H1 (cell line): ENCODE measurements at regions not wholly inside any gene's neighbourhood (a gene's known extent, or its start where the extent isn't known, plus 50 kb on each side); places are given as distances from the start of the nearest gene placed in this dataset.

Experiments
- CTCF ChIA-PET: fragments of 300-600 bp; sonication (Branson Sonifier 250); formaldehyde crosslinking; loops from one replicate; lab custom pipeline; 2021; ENCODE audit not compliant: partially characterized antibody; lab: Charles Lee
- POLR2A ChIA-PET: fragments of 300-600 bp; sonication (Branson Sonifier 250); formaldehyde crosslinking; loops from one replicate; lab custom pipeline; 2021; ENCODE audit warnings: inconsistent platforms; ENCODE audit not compliant: partially characterized antibody; lab: Charles Lee
- DNase-seq, 2 experiments: peaks; one replicate each; pipeline versions ENCODE4 v3.0.0 to v3.0.0-alpha.2; 2010 to 2022; ENCODE audit warnings: low spot score in 2 of 2, low read depth in 1 of 2, mixed read lengths in 1 of 2
- FAIRE-seq: peaks from 2 replicates; lab custom pipeline; 2011; peaks lifted over from hg19 to GRCh38; lab: Jason Lieb, UNC
- H2AFZ ChIP-seq: 2 replicates; pipeline ENCODE4 v1.8.1; 2012; ENCODE audit warnings: low read length, inconsistent platforms
- H2AK5ac ChIP-seq: 2 replicates; pipeline ENCODE4 v1.6.1; 2013; ENCODE audit warnings: low read depth, low read length
- H2BK120ac ChIP-seq: replicated peaks from 2 replicates; pipeline ENCODE3; 2013; ENCODE audit warnings: low read depth, low read length, inconsistent platforms
- H2BK12ac ChIP-seq: 2 replicates; pipeline ENCODE4 v1.6.1; 2013; ENCODE audit warnings: low read depth, low read length
- H2BK15ac ChIP-seq: 2 replicates; pipeline ENCODE4 v1.6.1; 2013; ENCODE audit warnings: low read length
- H2BK20ac ChIP-seq: 2 replicates; pipeline ENCODE4 v1.6.1; 2013; ENCODE audit warnings: low read length
- H2BK5ac ChIP-seq: 2 replicates; pipeline ENCODE4 v1.6.1; 2013; ENCODE audit warnings: low read depth, low read length
- H3K14ac ChIP-seq: 2 replicates; pipeline ENCODE4 v1.6.1; 2013; ENCODE audit warnings: inconsistent platforms; ENCODE audit not compliant: insufficient read length
- H3K18ac ChIP-seq: 2 replicates; pipeline ENCODE4 v1.6.1; 2013; ENCODE audit warnings: low read length; ENCODE audit errors: extremely low read depth
- H3K23ac ChIP-seq: 2 replicates; pipeline ENCODE4 v1.6.1; 2013; ENCODE audit warnings: inconsistent platforms; ENCODE audit not compliant: insufficient read length
- H3K23me2 ChIP-seq: 2 replicates; pipeline ENCODE4 v1.6.1; 2013; ENCODE audit warnings: low read depth, low read length
- H3K27ac ChIP-seq: 2 replicates; pipeline ENCODE4 v1.6.1; 2011; ENCODE audit warnings: low read depth, low read length, inconsistent platforms
- H3K27me3 ChIP-seq, 4 experiments: replicated peaks in 1 of 4; 1 replicate in 1 of 4; 2 replicates in 3 of 4; pipeline versions ENCODE4 v1.6.1 to v1.8.1; 2011 to 2013; ENCODE audit warnings: low read length in 3 of 4, mild to moderate bottlenecking in 3 of 4, inconsistent platforms in 2 of 4, mixed read lengths in 2 of 4, moderate library complexity in 1 of 4; ENCODE audit not compliant: control insufficient read depth in 3 of 4, insufficient read depth in 3 of 4; ENCODE audit errors: extremely low read depth in 1 of 4
- H3K36me3 ChIP-seq, 4 experiments: 2 replicates each; pipeline versions ENCODE4 v1.6.1 to v1.8.1; 2011 to 2013; ENCODE audit warnings: mild to moderate bottlenecking in 4 of 4, low read length in 3 of 4, moderate library complexity in 2 of 4, control low read depth in 1 of 4, inconsistent platforms in 1 of 4; ENCODE audit not compliant: insufficient read depth in 4 of 4, control insufficient read depth in 2 of 4
- H3K4ac ChIP-seq: replicated peaks from 2 replicates; pipeline ENCODE3; 2013; ENCODE audit warnings: low read length, low read depth, mixed read lengths, inconsistent platforms; ENCODE audit not compliant: insufficient read length
- H3K4me1 ChIP-seq, 4 experiments: replicated peaks in 1 of 4; 1 replicate in 1 of 4; 2 replicates in 3 of 4; pipeline versions ENCODE4 v1.6.1 to v1.8.1; 2011 to 2013; ENCODE audit warnings: low read length in 3 of 4, inconsistent platforms in 2 of 4, mixed read lengths in 1 of 4; ENCODE audit not compliant: insufficient read depth in 4 of 4, control insufficient read depth in 3 of 4
- H3K4me2 ChIP-seq, 2 experiments: 2 replicates each; pipeline versions ENCODE4 v1.6.1 to v1.8.1; 2011 to 2013; ENCODE audit warnings: low read depth in 2 of 2, low read length in 2 of 2, control low read depth in 1 of 2, inconsistent platforms in 1 of 2, mild to moderate bottlenecking in 1 of 2; ENCODE audit not compliant: insufficient read depth in 1 of 2
- H3K4me3 ChIP-seq, 4 experiments: fragments of 200-600, 300-600 bp in 1 of 4; sonication (generic), shearing (Covaris generic), sonication (Bioruptor Twin) in 1 of 4; 2 replicates each; pipeline versions ENCODE4 v1.5.1 to v1.8.1; 2011 to 2016; ENCODE audit warnings: low read length in 4 of 4, low read depth in 3 of 4, control low read depth in 2 of 4, inconsistent platforms in 2 of 4, mild to moderate bottlenecking in 2 of 4, mixed read lengths in 1 of 4, moderate library complexity in 1 of 4; ENCODE audit not compliant: insufficient read depth in 2 of 4; ENCODE audit errors: extremely low read depth in 1 of 4
- H3K56ac ChIP-seq: replicated peaks from 2 replicates; pipeline ENCODE3; 2013; ENCODE audit warnings: low read depth, mild to moderate bottlenecking, mixed read lengths, low read length, inconsistent platforms; ENCODE audit not compliant: insufficient read length
- H3K79me1 ChIP-seq: 2 replicates; pipeline ENCODE4 v1.6.1; 2013; ENCODE audit warnings: low read depth, low read length, control low read depth
- H3K79me2 ChIP-seq, 2 experiments: 2 replicates each; pipeline versions ENCODE4 v1.6.1 to v1.8.1; 2012 to 2013; ENCODE audit warnings: low read length in 2 of 2, mild to moderate bottlenecking in 2 of 2, inconsistent platforms in 1 of 2; ENCODE audit not compliant: insufficient read depth in 2 of 2, control insufficient read depth in 1 of 2
- H3K9ac ChIP-seq, 4 experiments: replicated peaks in 1 of 4; 1 replicate in 1 of 4; 2 replicates in 3 of 4; pipeline versions ENCODE4 v1.6.1 to v1.8.1; 2011 to 2013; ENCODE audit warnings: low read depth in 3 of 4, low read length in 3 of 4, control low read depth in 2 of 4, mild to moderate bottlenecking in 2 of 4, moderate library complexity in 2 of 4, inconsistent platforms in 1 of 4; ENCODE audit errors: extremely low read depth in 1 of 4
- H3K9me3 ChIP-seq, 2 experiments: 2 replicates each; pipeline versions ENCODE4 v1.6.1 to v1.8.1; 2012 to 2013; ENCODE audit warnings: mild to moderate bottlenecking in 2 of 2, moderate library complexity in 2 of 2, control low read depth in 1 of 2, inconsistent platforms in 1 of 2, low read depth in 1 of 2, low read length in 1 of 2, mixed read lengths in 1 of 2; ENCODE audit not compliant: insufficient read depth in 2 of 2
- H4K20me1 ChIP-seq, 2 experiments: replicated peaks in 1 of 2; 2 replicates each; pipeline versions ENCODE3 to v1.8.1; 2011 to 2013; ENCODE audit warnings: inconsistent platforms in 2 of 2, low read length in 2 of 2, mild to moderate bottlenecking in 1 of 2; ENCODE audit not compliant: insufficient read depth in 2 of 2, control insufficient read depth in 1 of 2
- H4K5ac ChIP-seq: 2 replicates; pipeline ENCODE4 v1.6.1; 2013; ENCODE audit warnings: low read length, low read depth, mixed read lengths, inconsistent platforms; ENCODE audit not compliant: insufficient read length
- H4K8ac ChIP-seq: 2 replicates; pipeline ENCODE4 v1.8.0; 2013; ENCODE audit warnings: mild to moderate bottlenecking, moderate library complexity, low read length, inconsistent platforms; ENCODE audit not compliant: insufficient read depth; ENCODE audit errors: extremely low read depth
- H4K91ac ChIP-seq: replicated peaks from 2 replicates; pipeline ENCODE3; 2013; ENCODE audit warnings: low read length, mixed read lengths, inconsistent platforms; ENCODE audit not compliant: insufficient read length
- ATF3 ChIP-seq: IDR thresholded peaks from 2 replicates; pipeline ENCODE4 v1.6.1; 2011; ENCODE audit warnings: low read depth, mild to moderate bottlenecking, low read length; ENCODE audit not compliant: insufficient read depth
- BCL11A ChIP-seq, 2 experiments: IDR thresholded peaks; one replicate each; pipeline ENCODE4 v1.6.1; 2011; ENCODE audit warnings: low read depth in 2 of 2, low read length in 2 of 2, mild to moderate bottlenecking in 2 of 2
- EZH2 ChIP-seq: fragments of 200-600 bp; sonication (generic); IDR thresholded peaks from 2 replicates; pipeline ENCODE4 v1.7.1; 2012; ENCODE audit warnings: low read depth, mild to moderate bottlenecking, moderate library complexity, low read length, inconsistent platforms; ENCODE audit not compliant: severe bottlenecking
- GTF2F1 ChIP-seq: IDR thresholded peaks from 2 replicates; pipeline ENCODE4 v1.6.1; 2012; ENCODE audit warnings: low read depth, low read length, improper control_type of control experiment, borderline replicate concordance
- HDAC2 ChIP-seq, 2 experiments: fragments of 300-600 bp in 1 of 2; sonication (generic) in 1 of 2; IDR thresholded peaks; 2 replicates each; pipeline ENCODE4 v1.6.1; 2011 to 2012; ENCODE audit warnings: low read depth in 2 of 2, low read length in 2 of 2, mild to moderate bottlenecking in 2 of 2, moderate library complexity in 2 of 2, borderline replicate concordance in 1 of 2, inconsistent platforms in 1 of 2
- PHF8 ChIP-seq: fragments of 200-600 bp; sonication (generic); conservative IDR thresholded peaks from 2 replicates; pipeline ENCODE4 v1.7.1; 2012; ENCODE audit warnings: low read depth, mild to moderate bottlenecking, inconsistent platforms, low read length, moderate library complexity
- POLR2A ChIP-seq, 2 experiments: IDR thresholded peaks; 1 replicate in 1 of 2; 2 replicates in 1 of 2; pipeline ENCODE4 v1.6.1; 2011; ENCODE audit warnings: low read depth in 2 of 2, low read length in 2 of 2, mild to moderate bottlenecking in 2 of 2; ENCODE audit errors: control extremely low read depth in 1 of 2
- POU5F1 ChIP-seq: IDR thresholded peaks from 2 replicates; pipeline ENCODE4 v1.6.1; 2011; ENCODE audit warnings: low read depth, mild to moderate bottlenecking, low read length, moderate library complexity
- RAD21 ChIP-seq, 2 experiments: IDR thresholded peaks in 1 of 2; conservative IDR thresholded peaks in 1 of 2; 2 replicates each; pipeline ENCODE4 v1.6.1; 2011; ENCODE audit warnings: low read depth in 2 of 2, low read length in 2 of 2, improper control_type of control experiment in 1 of 2, inconsistent platforms in 1 of 2, mild to moderate bottlenecking in 1 of 2, moderate library complexity in 1 of 2
- WGBS, 2 experiments: shearing (Covaris generic) in 1 of 2; methylation state at CpG; one replicate each; pipeline versions ENCODE4 v1.1.6 to v1.1.7; 2013 to 2015; ENCODE audit warnings: low lambda C conversion rate in 2 of 2, mixed read lengths in 2 of 2, inconsistent platforms in 1 of 2, low coverage in 1 of 2, missing lambda C conversion rate in 1 of 2; ENCODE audit not compliant: insufficient replicate concordance in 2 of 2, insufficient coverage in 1 of 2, insufficient read length in 1 of 2; ENCODE audit errors: extremely low coverage in 1 of 2, missing lambda C conversion rate in 1 of 2; 5-methylcytosine and 5-hydroxymethylcytosine counted together

GRCh38 chr6:85068221-85068620, 303.8 kb upstream of the TBX18 start:
- no peak overlapping the region for H2BK15ac ChIP-seq
- no peaks in the 10 kb centered on the region for H3K9me3 ChIP-seq
- H2BK120ac ChIP-seq: no peak overlapping the region
- ChIA-PET POLR2A (interaction anchor here (0.7 kb wide), 1 partner anchor 172 kb away, joined by 3 read pairs; no protein-coding TSS in a partner anchor), CTCF (interaction anchor here (1.4 to 1.5 kb wide), 2 partner anchors 10 to 50 kb away, joined by 4 to 5 read pairs; no protein-coding TSS in a partner anchor)
- FAIRE-seq (no peak), DNase-seq (no peak)
- no peak overlapping the region for H3K4me2 ChIP-seq
- no peak overlapping the region for H2BK12ac ChIP-seq
- WGBS, 2 experiments: 82% methylated on average over 2 of the region's 2 CpGs; no CpG with 5 or more reads in 1 of the 2 experiments
- H3K9ac ChIP-seq: no peak overlapping the region
- no peak overlapping the region for H3K27ac ChIP-seq
- H3K56ac ChIP-seq: no peak overlapping the region
- H3K27me3 ChIP-seq: no peaks in the 10 kb centered on the region
- no peak overlapping the region for H3K23ac ChIP-seq
- H3K79me2 ChIP-seq: no peaks in the 10 kb centered on the region
- no peaks in the 10 kb centered on the region for H3K36me3 ChIP-seq
- no peak overlapping the region for H4K8ac ChIP-seq
- H3K79me1 ChIP-seq: no peaks in the 10 kb centered on the region
- H3K4me1 ChIP-seq: no peaks in the 10 kb centered on the region
- H3K23me2 ChIP-seq: no peaks in the 10 kb centered on the region
- H3K14ac ChIP-seq: no peak overlapping the region
- H2AK5ac ChIP-seq: no peak overlapping the region
- no peaks in the 10 kb centered on the region for H4K20me1 ChIP-seq
- no peak overlapping the region for H2AFZ ChIP-seq
- H2BK20ac ChIP-seq: no peak overlapping the region
- no peak overlapping the region for H4K5ac ChIP-seq
- no peak overlapping the region for H3K4ac ChIP-seq
- no peak overlapping the region for H2BK5ac ChIP-seq
- H4K91ac ChIP-seq: no peak overlapping the region
- no peak overlapping the region for H3K4me3 ChIP-seq
- H3K18ac ChIP-seq: no peak overlapping the region
- no peak for TF ChIP-seq ATF3
- TF ChIP-seq BCL11A (IDR thresholded peaks at IDR 0.05; ENCODE audit: low read depth in 2 of 2, low read length in 2 of 2): no peak
- no peak for TF ChIP-seq POU5F1
- no peak for TF ChIP-seq GTF2F1
- no peak for TF ChIP-seq RAD21 (IDR thresholded peaks at IDR 0.05 in 1 of 2, conservative IDR thresholded peaks at IDR 0.05 in 1 of 2; ENCODE audit: low read depth in 2 of 2, low read length in 2 of 2)
- no peak for TF ChIP-seq PHF8
- no peak for TF ChIP-seq EZH2
- TF ChIP-seq POLR2A (IDR thresholded peaks at IDR 0.05; ENCODE audit: control extremely low read depth in 1 of 2, low read depth in 2 of 2, low read length in 2 of 2): no peak
- TF ChIP-seq HDAC2 (IDR thresholded peaks at IDR 0.05; ENCODE audit: borderline replicate concordance in 1 of 2, low read depth in 2 of 2, low read length in 2 of 2): no peak
